AG10803 (cell line): ENCODE measurements at regions not wholly inside any gene's neighbourhood (a gene's known extent, or its start where the extent isn't known, plus 50 kb on each side); places are given as distances from the start of the nearest gene placed in this dataset.

Experiments
- DNase-seq: peaks from one replicate; pipeline ENCODE4 v3.0.0; 2010; ENCODE audit warnings: low read depth
- H3K4me3 ChIP-seq: 2 replicates; pipeline ENCODE4 v1.5.1; 2011; ENCODE audit warnings: mild to moderate bottlenecking, low read length, control low read depth
- TF ChIP-seq, protein P1 (sequence below): conservative IDR thresholded peaks from 2 replicates; pipeline ENCODE4 v1.5.1; 2011; ENCODE audit warnings: mild to moderate bottlenecking, low read length, control low read depth, inconsistent platforms

DNA sequence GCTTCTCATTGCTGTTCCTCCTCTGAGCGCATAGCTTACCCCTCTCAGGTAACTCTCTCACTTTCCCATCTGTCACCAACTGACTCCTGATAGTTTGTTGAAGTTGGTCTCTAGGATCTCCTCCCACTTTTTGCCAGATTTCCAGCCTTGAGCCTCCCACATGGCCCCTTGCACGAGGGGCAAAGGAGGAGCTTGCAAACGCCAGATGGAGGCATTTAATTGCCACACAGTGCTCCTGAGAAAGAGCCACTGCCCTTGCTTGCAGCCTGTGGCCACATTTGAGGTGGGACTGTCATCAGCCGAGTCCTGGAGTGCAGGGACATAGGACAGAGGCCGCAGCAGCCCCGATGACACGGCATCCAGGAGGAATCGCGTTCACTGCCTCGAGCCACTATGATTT is 348.7 kb downstream of the SMOC2 start:
- no peak overlapping the region for H3K4me3 ChIP-seq
- TF ChIP-seq, protein P1, sequence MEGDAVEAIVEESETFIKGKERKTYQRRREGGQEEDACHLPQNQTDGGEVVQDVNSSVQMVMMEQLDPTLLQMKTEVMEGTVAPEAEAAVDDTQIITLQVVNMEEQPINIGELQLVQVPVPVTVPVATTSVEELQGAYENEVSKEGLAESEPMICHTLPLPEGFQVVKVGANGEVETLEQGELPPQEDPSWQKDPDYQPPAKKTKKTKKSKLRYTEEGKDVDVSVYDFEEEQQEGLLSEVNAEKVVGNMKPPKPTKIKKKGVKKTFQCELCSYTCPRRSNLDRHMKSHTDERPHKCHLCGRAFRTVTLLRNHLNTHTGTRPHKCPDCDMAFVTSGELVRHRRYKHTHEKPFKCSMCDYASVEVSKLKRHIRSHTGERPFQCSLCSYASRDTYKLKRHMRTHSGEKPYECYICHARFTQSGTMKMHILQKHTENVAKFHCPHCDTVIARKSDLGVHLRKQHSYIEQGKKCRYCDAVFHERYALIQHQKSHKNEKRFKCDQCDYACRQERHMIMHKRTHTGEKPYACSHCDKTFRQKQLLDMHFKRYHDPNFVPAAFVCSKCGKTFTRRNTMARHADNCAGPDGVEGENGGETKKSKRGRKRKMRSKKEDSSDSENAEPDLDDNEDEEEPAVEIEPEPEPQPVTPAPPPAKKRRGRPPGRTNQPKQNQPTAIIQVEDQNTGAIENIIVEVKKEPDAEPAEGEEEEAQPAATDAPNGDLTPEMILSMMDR = no peak
- DNase-seq = no peak

DNA sequence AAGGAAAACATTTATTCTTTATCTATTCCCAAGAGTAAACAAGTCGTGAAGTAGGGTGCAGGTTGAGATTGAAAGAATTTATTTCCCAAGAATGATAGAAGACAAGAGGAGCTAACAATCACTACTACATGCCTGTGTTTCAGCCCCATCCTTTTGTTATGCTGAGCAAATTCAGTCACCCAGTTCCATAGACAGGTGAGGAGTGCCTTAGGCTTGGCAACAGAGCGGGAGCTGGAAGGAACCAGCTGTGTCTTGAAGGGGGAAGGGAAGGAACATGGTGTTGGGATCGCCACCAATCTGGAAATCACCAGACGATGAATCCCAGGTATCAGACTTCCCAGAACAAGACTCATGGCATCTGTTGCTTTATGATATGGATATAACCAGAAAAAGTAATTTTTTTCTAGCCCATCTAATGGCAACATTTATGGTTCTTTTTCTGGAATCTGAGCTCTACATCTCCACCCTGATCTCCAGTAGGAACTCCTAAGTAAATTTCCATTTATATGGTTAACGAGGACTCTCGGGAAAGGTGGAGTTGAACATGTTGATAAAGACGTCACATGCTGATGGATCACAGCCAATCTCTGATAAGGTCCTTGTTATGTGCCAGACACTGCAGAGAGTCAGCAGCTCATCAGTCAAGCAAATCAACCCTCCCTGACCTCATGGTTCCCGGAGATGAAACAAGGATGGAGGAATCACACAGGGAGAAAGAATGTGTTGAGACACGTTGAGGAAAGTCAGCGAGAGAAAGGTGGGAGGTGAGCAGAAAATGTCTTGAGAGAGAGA is 344.9 kb downstream of the SMOC2 start:
- no peak overlapping the region for H3K4me3 ChIP-seq
- no peak for DNase-seq
- TF ChIP-seq, protein P1 = no peak

DNA sequence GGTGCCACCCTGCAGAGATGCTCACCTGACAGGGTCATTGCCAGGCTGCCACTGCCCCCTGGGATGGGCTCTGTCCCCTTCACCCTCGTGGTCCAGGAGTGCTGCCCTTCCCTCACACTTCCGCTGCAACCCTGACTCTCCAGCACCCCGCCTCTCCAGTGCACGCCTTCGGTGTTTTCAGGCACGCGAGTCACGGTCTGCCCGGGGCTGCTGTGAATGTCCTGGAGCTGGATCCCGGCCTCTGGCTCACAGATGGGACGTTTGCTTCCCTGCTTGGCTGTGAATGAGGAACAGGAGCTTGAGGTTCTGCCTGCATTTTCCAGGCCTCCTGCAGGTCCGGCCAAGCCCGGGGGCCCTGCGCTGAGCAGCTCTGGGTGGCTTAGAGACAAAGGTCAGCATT is 343.4 kb downstream of the SMOC2 start:
- DNase-seq = no peak
- TF ChIP-seq, protein P1 = no peak
- H3K4me3 ChIP-seq = no peak overlapping the region

DNA sequence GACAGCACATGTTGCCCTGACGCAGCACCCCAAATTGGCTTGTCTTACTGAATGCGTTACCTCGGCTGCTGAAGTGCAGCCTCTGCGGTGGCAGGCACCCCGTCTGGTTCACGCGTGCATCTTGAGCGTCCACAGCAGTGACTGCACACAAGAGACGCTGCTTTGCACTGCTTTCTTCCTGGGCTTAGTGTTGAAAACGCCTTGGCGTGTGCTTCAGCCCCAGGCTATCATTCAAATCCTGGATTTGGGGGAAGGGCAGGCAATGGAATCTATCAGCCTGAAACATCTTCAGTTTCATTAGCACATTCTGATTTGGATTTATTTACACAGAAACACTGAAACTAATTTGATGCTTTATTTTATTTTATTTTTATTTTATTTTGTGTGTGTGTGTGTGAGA is 342.7 kb downstream of the SMOC2 start:
- H3K4me3 ChIP-seq = no peak overlapping the region
- no peak for DNase-seq
- TF ChIP-seq, protein P1 = no peak

DNA sequence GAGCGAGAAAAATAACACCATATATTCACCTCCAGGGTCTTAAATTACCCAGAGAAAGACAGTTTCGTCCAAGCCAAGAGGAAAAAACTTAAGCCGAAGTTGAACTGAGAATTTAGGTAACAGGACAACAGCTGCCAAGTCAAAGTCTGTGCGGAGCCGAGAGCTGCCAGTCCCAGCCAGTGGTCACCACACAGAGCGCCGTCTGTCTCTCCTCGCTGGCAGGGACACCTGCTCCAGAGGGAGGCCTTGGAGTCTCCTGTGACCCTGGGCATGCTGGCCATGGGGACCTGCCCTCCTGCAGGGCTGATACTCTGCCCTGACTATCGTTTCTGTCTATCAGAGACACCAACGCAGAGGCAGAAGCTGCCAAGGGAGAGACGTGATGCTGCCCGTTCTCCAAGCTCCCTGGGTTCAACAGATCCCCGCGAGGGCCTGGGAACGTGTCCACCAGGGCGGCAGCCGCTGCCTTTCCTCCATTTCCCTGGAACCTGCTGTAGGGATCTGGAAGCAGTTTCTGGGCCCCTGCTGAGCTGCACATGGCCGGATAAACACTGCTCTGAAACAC is 341.3 kb downstream of the SMOC2 start:
- TF ChIP-seq, protein P1 = no peak
- no peak for DNase-seq
- H3K4me3 ChIP-seq = no peak overlapping the region

DNA sequence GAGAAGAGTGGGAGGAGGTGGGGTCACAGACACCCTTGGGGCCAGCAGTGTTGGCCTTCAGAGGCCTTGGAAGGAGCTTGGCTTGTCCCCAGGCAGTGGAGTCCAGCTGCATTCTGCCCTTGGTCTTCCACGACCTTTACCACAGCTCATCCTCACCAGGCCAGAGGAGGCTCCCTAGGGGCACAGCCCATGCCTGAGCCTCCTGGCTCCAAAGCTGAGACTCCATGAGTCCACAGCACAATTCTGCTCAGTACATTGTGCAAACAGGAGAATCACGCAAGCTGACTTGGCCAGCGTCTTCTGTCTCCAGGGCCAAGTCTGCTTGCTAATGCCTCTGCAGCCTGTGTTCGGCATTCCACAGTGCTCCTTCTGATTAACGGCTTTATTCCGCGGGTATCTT is 337.2 kb downstream of the SMOC2 start:
- TF ChIP-seq, protein P1 = no peak
- no peak overlapping the region for H3K4me3 ChIP-seq
- DNase-seq = no peak

DNA sequence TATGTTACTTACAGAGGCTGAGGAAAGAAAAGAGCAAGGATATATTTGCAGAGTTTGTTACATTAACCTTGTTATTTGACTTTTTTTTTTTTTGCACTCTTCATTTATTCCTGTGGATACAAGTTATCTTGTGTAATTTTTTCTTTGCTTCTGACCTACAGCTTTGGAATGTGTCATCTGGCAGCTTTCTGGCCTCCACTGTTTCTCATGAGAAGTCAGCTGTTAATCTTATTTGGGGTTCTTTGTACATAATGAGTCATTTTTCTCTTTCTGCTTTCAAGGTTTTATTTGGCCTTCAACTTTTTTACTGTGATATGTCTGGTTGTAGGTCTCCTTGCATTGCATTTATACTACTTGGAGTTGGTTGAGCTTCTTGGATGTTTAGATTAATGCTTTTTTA is 333.4 kb downstream of the SMOC2 start:
- TF ChIP-seq, protein P1 = no peak
- DNase-seq = no peak
- H3K4me3 ChIP-seq = no peak overlapping the region
